ENCODE measurements at regions not wholly inside any gene's neighbourhood (a gene's known extent, or its start where the extent isn't known, plus 50 kb on each side); places are given as distances from the start of the nearest gene placed in this dataset.

- TF ChIP-seq YY1 (IDR thresholded peaks at IDR 0.05; ENCODE audit: low read depth), result no peak
- no peak for TF ChIP-seq EP300 (IDR thresholded peaks at IDR 0.05; ENCODE audit: borderline replicate concordance)
- TF ChIP-seq RAD21 (IDR thresholded peaks at IDR 0.05; ENCODE audit: low read depth), result no peak
- no peak for TF ChIP-seq CEBPB (IDR thresholded peaks at IDR 0.05)
- TF ChIP-seq TAF1 (IDR thresholded peaks at IDR 0.05; ENCODE audit: low read depth), result no peak
- TF ChIP-seq, protein P1, sequence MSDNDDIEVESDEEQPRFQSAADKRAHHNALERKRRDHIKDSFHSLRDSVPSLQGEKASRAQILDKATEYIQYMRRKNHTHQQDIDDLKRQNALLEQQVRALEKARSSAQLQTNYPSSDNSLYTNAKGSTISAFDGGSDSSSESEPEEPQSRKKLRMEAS (IDR thresholded peaks at IDR 0.05), result no peak
- TF ChIP-seq, protein P2, sequence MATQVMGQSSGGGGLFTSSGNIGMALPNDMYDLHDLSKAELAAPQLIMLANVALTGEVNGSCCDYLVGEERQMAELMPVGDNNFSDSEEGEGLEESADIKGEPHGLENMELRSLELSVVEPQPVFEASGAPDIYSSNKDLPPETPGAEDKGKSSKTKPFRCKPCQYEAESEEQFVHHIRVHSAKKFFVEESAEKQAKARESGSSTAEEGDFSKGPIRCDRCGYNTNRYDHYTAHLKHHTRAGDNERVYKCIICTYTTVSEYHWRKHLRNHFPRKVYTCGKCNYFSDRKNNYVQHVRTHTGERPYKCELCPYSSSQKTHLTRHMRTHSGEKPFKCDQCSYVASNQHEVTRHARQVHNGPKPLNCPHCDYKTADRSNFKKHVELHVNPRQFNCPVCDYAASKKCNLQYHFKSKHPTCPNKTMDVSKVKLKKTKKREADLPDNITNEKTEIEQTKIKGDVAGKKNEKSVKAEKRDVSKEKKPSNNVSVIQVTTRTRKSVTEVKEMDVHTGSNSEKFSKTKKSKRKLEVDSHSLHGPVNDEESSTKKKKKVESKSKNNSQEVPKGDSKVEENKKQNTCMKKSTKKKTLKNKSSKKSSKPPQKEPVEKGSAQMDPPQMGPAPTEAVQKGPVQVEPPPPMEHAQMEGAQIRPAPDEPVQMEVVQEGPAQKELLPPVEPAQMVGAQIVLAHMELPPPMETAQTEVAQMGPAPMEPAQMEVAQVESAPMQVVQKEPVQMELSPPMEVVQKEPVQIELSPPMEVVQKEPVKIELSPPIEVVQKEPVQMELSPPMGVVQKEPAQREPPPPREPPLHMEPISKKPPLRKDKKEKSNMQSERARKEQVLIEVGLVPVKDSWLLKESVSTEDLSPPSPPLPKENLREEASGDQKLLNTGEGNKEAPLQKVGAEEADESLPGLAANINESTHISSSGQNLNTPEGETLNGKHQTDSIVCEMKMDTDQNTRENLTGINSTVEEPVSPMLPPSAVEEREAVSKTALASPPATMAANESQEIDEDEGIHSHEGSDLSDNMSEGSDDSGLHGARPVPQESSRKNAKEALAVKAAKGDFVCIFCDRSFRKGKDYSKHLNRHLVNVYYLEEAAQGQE (IDR thresholded peaks at IDR 0.05; ENCODE audit: low read depth), result no peak
Measured at GRCh38 chr4:41873380-41874295, 61.6 kb upstream of the TMEM33 start.
